ENCODE measurements at regions not wholly inside any gene's neighbourhood (a gene's known extent, or its start where the extent isn't known, plus 50 kb on each side); places are given as distances from the start of the nearest gene placed in this dataset.

DNA sequence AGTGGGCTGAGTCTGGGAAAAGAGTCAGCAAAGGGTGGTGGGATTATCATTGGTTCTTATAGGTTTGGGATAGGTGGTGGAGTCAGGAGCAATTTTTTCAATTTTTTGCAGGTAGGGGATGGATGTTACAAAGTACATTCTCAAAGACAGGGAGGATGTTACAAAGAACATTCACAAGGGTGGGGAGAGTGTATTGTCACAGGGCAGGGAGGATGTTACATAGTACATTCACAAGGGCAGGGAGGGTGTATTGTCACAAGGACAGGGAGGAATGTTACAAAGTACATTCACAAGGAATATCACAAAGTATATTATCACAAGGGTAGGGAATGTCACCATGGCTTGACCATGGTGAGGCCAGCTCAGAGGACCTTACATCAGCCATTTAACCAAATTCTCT lies 58.6 kb upstream of the WDR75 start:
- H3K27me3 ChIP-seq (ENCODE audit: control insufficient read depth, insufficient read depth, low read length, poor library complexity, severe bottlenecking), result no peaks in the 10 kb centered on the region
- H3K27ac ChIP-seq (ENCODE audit: insufficient read depth, low read depth, low read length, poor library complexity, severe bottlenecking), result no peak overlapping the region
- no peaks in the 10 kb centered on the region for H3K36me3 ChIP-seq (ENCODE audit: control insufficient read depth, insufficient read depth, low read length)
- no peaks in the 10 kb centered on the region for H3K4me1 ChIP-seq (ENCODE audit: control insufficient read depth, insufficient read depth, low read length)
- no peak overlapping the region for H3K4me3 ChIP-seq (ENCODE audit: insufficient read depth, low read depth, low read length)
- H3K9me3 ChIP-seq (ENCODE audit: control insufficient read depth, low read length), result no peaks in the 10 kb centered on the region

- Histone ChIP-seq H3K36me3 (ENCODE audit: control insufficient read depth, insufficient read depth, low read length) (no peaks in the 10 kb centered on the region), H3K27me3 (ENCODE audit: control insufficient read depth, insufficient read depth, low read length, poor library complexity, severe bottlenecking) (no peaks in the 10 kb centered on the region), H3K4me3 (ENCODE audit: insufficient read depth, low read depth, low read length) (no peak overlapping the region), H3K9me3 (ENCODE audit: control insufficient read depth, low read length) (no peaks in the 10 kb centered on the region), H3K4me1 (ENCODE audit: control insufficient read depth, insufficient read depth, low read length) (no peaks in the 10 kb centered on the region), H3K27ac (ENCODE audit: insufficient read depth, low read depth, low read length, poor library complexity, severe bottlenecking) (no peak overlapping the region)
- WGBS, 2 experiments, result 69 to 91% methylated on average over 3 of the region's 3 CpGs
These were observed 54.5 kb upstream of the WDR75 start for GRCh38 chr2:189386741-189387140.

DNA sequence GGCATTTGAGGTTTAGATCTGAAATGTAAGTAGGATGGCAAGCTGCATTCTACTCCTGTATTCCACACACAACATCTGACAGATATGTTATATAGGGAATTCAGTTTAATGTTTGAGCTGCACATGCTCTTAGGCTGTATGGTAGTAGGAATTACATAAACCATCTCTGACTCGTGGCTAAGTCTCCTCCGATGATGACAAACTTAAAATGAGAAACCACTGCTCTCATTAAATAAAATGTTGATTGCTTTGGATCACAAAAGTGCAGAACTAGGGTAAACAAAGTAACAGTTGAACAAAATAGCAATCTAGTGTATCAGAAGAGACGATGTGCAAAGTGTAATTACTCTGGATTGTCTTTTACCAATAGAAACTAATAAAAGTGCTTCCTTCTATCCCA lies 50.1 kb upstream of the WDR75 start:
- no peaks in the 10 kb centered on the region for H3K36me3 ChIP-seq (ENCODE audit: control insufficient read depth, insufficient read depth, low read length)
- no peaks in the 10 kb centered on the region for H3K27me3 ChIP-seq (ENCODE audit: control insufficient read depth, insufficient read depth, low read length, poor library complexity, severe bottlenecking)
- no peak overlapping the region for H3K27ac ChIP-seq (ENCODE audit: insufficient read depth, low read depth, low read length, poor library complexity, severe bottlenecking)
- H3K4me1 ChIP-seq (ENCODE audit: control insufficient read depth, insufficient read depth, low read length), result no peaks in the 10 kb centered on the region
- 100% methylated on average over 2 to 3 of the region's 3 CpGs for WGBS, 2 experiments
- H3K4me3 ChIP-seq (ENCODE audit: insufficient read depth, low read depth, low read length), result no peak overlapping the region
- H3K9me3 ChIP-seq (ENCODE audit: control insufficient read depth, low read length), result no peaks in the 10 kb centered on the region
